ENCODE measurements at regions not wholly inside any gene's neighbourhood (a gene's known extent, or its start where the extent isn't known, plus 50 kb on each side); places are given as distances from the start of the nearest gene placed in this dataset.

DNA sequence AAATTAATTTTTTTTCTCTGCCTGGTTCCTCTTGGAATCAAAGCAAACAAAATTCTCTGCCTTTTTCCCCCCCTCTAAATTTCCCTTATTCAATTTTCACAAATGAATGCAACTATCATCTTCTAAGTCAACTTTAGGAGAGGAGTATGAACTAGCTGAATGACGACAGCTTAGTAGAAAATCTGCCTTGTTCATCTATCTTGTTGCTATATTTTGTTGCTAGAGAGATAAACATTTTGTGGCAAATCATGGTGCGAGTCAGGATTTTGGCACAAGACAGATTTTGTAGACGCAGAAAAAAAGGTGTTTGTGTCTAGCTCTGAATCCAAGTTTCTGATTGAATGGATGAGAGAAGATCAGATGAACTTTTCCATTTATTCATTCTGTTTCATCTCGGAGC is 81.0 kb upstream of the FZD8 start:
- DNase-seq (ENCODE audit: low read depth in 2 of 3, low spot score in 2 of 3), result no peak

DNA sequence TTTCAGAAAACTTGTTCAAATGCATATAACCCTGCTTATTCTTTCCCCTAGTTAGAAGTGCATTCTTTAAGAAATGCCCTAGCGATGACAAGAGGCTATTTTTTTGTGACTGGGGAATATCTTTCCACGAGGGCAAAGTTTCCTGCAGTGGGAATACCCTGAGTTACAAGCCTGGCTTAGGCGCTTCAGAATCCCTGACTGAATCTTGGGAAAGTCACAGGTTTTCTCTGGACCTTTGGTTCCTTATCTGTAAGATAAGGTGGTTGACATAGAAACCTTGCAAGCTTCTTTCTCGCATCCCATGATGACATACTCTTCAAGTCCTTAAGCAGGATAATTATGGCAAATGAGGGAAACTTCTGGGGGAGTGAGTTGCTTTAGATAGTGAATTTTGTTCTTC is 80.5 kb upstream of the FZD8 start:
- DNase-seq (ENCODE audit: low read depth in 2 of 3, low spot score in 2 of 3), result no peak

DNA sequence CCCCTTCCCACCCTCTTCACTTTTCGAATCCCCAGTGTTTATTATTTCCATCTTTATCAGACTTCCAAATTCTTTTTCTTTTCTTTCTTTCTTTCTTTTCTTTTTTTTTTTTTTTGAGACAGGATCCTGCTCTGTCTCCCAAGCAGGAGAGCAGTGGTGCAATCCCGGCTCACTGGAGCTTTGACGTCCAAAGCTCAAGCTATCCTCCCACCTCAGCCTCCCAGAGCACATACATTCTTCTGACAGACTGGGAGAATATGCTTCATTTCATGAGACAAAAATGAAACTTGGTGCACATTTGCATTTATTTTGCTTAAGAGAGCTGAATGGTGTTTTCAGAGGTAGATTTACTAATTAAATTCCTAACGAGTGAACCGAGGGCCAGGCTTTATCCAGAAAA is 80.1 kb upstream of the FZD8 start:
- DNase-seq (ENCODE audit: low read depth in 2 of 3, low spot score in 2 of 3), result no peak

DNA sequence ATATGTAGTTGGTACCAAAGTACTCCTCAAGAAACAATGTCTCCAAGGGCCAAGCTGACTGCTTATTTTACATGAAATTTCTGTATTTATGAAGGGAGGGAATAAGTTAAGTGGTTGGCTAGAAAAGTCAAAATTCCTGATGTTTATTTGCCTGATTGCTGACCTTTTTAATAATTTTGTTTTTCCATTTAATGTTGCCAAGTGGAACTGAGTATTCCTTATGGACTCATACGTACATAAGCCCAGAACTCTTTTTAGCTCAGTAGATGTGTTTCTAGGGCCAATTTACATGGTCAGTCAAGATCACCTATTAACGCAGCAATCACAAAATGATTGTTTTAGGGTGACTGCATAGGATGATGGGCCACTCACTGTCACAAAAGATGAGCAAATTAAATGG is 78.3 kb upstream of the FZD8 start:
- no peak for DNase-seq (ENCODE audit: low read depth in 2 of 3, low spot score in 2 of 3)

DNA sequence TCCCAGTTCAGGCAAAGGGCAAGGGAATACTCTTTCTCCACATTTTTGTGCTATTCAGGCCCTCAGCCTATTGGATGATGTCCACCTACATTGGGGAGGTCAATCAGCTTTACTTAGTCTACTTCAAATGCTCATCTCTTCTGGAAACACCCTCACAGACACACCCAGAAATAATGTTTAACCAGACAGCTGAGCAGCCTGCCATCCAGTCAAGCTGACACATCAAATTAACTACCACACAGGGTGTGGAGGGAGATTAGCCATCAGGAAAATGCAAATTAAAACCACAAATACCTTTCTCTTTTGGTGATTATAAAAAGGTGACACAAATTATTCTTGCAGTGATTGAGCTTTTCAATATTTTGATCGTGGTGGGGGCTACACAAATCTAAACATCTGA is 74.7 kb upstream of the FZD8 start:
- no peak for DNase-seq (ENCODE audit: low read depth in 2 of 3, low spot score in 2 of 3)

DNA sequence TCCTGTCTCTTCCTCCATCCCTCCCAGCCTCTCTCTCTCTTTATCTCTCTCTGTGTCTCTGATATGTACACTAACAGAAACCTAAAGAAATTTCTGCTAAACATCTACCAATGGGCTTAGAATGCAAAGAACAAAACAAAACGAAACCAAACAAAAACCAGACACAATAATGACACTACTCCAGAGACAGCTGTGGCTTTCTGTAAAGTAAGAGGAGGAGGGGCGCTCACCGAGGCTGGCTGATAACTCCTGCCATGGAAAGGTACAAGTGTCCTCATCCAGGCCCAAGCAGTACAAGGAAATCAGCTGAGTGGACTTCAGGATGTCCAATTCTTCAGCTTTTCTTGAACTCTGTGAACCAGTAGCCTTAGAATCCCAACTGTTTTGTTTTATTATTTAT is 70.4 kb upstream of the FZD8 start:
- no peak for DNase-seq (ENCODE audit: low read depth in 2 of 3, low spot score in 2 of 3)

DNA sequence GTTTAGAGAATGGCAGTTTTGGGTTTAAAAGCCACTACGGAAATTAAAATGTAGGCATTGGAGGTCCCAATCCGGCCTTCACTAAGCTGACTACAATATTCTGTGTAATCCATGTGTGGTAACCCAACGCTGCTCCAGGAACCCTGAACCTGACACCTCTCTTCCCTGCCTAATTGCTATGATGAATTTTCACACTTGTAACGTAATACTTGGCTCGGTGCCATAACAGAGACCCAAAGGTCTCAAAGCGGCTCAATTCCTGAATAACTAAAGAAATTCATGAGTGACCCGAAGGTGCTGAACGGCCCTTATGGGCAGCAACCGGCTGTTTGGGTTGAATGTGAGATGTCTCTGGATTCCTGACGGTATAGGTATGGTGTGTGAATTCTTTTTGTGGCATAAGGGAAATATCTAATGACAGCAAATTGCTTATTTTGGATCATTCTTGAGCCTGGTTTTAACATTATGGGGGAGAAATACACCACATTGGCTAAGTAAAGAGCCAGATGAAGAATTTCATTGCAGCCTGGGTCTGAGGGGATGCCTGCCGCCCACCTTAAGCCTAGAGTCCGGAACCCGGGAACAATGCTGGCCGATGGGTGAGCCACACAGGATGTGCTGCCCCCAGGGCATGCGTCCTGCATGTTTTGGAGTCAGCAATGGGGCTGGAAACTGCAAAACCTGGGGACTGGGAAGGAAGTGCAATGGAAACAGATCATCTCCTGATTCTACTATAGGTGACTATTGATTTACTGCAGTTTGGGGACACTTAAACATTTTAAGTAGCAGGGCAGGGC is 69.7 kb upstream of the FZD8 start:
- no peak for DNase-seq (ENCODE audit: low read depth in 2 of 3, low spot score in 2 of 3)

DNA sequence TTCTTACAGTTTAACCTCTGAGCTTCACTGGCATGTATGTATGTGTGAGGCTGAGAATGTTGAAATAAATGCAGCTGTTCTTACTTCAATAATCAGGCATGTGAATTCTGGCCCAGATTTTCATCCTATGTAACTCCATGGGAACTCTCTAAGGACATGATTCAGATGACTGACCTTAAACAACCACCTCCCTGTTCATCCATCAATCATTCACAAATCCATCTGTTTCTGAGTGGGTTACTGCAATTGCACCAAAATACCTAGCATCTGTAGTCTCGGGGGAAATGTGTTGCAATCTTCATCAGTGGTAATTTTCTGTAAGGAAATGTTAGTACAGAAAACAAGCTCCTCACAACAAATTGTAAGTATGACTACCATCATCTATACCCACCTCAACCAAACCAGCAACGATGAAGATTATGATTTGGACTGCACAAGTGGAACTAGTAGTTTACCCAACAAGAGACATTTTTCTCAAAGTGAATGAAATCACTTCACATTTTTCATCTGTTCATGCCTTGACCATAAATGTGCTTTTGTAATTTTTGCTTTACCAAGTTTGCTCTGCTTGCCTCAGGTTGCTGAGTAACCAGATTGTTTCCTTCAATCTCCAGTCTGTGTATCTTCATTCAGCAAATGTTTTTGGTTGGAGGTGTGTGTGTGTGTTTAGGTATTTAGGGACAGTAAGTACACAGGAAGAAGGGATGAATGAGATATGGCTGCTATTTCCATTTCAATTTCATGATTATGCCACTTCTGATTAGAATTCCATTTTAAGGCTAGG is 65.7 kb upstream of the FZD8 start:
- no peak for DNase-seq (ENCODE audit: low read depth in 2 of 3, low spot score in 2 of 3)

DNA sequence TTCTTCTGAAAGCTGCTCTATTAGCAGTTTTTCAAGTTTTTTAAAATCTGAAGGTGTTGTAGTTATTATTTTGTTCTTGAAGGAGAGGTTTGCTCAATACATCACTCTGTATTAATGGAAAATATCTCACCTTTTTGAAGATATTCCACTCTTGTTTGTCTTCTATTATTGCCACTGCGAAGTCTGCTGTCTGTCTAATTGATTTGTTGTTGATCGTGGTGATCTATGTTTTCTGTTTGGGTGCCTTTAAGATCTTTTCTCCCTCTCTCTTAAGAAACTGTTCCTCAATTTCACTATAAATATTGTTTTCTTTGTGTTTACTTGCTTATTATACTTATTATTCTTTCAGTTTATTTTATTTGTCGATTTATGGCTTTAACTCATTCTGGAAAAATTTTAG is 64.9 kb upstream of the FZD8 start:
- no peak for DNase-seq (ENCODE audit: low read depth in 2 of 3, low spot score in 2 of 3)

DNA sequence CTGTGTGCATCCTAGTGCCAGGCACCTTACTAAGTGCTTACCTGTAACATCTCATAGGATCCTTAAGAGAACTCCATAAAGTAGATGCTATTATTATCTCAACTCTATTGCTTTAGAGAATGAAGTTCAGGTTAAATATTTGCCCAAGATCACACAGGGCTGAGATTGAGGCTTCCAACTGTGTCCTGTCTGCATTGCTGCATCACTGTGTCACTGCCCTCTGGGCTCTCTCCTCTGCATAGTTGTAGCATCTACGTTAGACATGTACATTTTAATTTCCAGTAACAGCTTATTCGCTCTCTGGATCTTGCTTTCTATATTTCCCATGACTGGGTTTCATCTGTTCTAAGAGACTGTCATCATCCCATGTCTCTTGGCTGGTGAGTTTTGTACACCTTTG is 63.6 kb upstream of the FZD8 start:
- DNase-seq (ENCODE audit: low read depth in 2 of 3, low spot score in 2 of 3), result no peak

DNA sequence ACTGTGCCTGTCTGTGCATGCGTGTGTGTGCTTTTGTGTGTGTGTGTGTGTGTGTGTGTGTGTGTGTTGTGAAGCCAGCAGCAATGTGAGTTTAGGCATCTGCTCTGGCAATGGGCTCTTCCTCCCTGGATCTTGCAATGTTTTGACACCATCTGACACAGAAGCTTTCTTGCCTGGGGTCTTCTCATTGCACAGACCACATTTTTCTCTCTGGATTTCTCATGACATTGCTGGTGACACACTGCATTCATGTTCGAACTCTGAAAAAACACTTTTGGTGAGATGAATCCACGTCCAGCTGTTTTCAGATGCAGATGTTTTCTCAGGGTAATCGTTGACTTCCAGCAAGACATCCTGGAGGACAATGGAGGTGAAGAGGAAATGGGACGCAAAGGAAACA is 63.0 kb upstream of the FZD8 start:
- no peak for DNase-seq (ENCODE audit: low read depth in 2 of 3, low spot score in 2 of 3)

DNA sequence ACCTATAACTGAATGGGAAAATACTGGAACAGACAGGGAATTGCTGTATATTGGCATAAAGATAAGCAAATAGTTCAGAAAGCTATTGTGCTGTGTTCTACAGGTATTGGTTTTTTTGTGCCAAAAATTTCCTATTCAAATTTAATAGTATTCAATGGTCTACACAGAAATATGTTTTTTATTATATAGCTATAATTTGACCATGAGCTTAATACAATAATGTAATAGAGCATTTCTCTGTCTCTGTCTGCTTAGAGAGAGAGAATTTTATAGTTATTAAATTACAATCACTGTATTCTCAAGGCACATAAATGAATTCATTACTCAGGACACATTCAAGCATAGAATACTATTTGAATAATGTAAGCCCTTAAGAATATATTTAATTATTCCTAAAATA is 62.3 kb upstream of the FZD8 start:
- DNase-seq (ENCODE audit: low read depth in 2 of 3, low spot score in 2 of 3), result no peak

DNA sequence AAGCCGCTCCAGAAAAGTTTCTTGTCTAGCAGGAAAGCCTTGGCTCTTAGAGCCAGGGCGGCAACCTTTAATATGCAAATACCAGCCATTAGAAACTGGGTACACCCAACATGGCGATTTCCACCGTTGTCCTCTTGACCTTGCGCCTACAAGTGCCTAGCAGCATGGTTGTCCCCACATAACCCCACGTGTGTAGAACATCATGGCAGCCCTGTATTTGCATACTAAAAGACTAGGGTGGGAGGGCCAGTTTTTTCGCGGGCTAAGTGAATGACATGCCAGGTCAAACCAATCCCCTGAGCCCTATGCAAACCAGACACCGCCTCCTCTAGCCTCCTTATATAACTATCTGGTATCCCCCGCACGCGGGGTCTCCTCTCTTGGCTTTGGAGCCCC is 58.4 kb upstream of the FZD8 start:
- no peak for DNase-seq (ENCODE audit: low read depth in 2 of 3, low spot score in 2 of 3)

DNA sequence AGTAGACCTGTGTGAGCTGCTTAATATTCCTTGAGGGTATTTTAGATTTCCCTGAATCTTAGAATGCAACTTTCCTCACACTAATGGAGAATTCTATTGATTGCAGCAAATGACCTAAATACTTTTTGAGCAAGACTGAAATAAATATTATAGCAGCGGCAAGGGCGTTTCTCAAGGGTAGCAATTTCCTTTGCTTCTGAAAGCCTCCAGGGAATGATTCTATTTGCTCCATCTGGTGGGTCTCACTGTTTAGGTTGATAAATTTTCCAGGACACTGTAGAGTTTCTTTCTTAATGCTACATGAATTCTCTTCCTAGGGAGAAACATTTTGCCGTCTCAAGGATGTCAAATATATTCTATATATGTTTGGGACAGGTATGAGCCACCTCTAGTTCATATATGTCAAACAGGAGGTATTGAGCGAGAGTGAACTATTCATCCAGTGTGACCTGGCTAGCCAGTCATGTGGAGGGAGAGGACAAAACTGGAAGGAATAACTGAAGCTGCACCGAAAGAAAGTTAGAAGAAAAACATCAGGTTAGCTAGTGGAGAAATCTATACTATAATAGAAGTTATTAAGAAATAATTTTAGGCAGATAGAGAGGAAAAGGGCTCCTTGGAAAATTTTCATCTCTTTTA is 57.9 kb upstream of the FZD8 start:
- no peak for DNase-seq (ENCODE audit: low read depth in 2 of 3, low spot score in 2 of 3)

DNA sequence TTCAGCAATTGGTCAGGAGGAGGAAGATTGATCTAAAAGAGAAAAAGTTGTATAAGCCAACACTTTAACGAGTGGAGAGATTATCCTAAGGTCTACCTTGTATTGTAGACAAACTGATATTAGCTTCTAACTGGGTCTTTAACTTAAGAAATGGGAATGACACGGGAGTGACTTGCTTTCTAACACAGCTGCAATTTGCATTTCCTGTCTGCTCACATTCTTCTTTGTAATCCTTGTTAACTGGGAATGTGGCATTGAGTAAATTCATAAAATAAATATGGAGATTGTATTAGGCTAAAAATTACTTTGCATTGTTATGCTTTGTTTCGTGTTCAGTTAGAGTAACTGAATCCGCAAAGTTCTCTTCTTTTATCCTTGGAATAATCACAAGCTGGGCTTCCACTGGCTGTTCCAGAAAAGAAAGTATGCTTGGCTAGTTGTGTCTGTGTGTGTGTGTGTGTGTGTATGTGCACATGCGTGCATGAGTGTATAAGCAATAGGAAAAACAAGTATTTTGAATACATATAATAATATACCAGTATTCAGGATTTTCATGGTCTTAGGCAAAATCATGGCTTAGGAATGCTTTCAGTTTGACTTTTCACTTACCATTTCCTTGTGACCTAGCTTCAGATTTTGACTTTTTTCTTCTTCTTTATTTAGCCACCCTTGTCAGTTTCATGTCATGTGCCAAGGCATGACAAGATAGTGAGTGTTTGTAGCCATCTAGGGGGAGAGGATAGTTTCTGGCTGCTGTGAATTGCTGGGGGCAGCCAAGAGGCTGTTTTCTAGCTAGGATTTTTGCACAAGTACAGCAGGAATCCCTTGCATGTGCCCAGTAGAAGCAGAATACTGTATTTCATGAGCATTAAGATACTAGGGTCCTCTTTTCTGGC is 54.5 kb upstream of the FZD8 start:
- DNase-seq (ENCODE audit: low read depth in 2 of 3, low spot score in 2 of 3), result no peak

DNA sequence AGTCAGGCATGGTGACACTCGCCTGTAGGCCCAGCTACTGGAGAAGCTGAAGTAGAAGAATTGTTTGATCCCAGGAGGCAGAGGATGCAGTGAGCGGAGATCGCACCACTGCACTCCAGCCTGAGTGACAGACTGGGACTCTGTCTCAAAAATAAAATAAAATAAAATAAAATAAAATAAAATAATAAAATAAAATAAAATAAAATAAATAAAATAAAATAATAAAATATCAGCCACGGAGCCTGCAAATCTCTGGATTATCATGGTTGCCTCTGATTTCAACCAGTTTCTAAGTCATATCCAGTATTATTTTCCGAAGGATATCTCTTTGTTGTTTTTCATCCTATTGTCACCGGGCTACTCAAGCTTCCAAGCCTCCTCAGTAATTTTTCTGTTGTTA is 51.7 kb upstream of the FZD8 start:
- DNase-seq (ENCODE audit: low read depth in 2 of 3, low spot score in 2 of 3), result no peak

Measured in activated CD8-positive, alpha-beta memory T cell treated with anti-CD3 and anti-CD28 coated beads for 48 hours (primary cell).